ENCODE measurements at regions not wholly inside any gene's neighbourhood (a gene's known extent, or its start where the extent isn't known, plus 50 kb on each side); places are given as distances from the start of the nearest gene placed in this dataset.
"Not testable (repeated sequence)": the region's sequence is repeated elsewhere in the genome, so short reads cannot be mapped to it uniquely, and the experiment has no call there.

DNA sequence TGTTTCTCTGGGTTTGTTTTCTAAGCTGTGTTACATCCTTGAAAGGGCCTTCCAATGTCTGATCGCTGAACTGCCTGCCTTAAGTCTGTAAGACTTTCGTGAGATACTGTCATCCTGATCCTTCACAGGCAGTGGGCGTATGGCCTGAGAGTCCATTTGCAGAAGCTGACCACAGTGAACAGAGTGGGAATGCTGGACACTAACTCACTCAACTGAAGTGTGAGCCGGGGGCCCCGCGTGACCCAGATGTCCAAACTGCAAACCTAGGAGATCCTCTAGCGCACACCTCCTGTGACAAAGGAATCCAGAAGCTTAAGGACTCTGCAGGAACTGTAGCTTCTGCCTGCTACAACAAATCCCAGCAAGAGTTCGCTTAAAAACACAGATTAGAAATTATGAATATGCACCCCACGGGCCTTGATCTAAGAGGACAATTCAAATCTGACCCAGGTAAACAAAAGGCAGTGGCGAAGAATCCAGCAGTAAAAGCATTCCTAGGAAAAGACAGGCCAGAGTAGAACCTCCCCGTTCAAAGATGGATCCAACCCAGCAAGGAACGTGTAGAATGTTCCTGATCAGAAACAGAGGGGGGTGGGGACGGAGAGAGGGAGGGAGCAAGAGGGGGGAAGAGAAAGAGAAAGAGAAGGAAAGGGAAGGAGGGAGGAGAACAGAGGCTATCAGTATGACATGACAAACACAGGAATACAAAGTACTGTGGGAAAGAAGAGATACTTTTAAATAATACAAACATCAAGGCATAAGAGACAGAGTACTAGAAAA is 135.0 kb upstream of the AFDN start:
- no peak overlapping the region for H3K4me3 ChIP-seq (replicated peaks; ENCODE audit: low read depth, low read length)
- TF ChIP-seq, protein P1, sequence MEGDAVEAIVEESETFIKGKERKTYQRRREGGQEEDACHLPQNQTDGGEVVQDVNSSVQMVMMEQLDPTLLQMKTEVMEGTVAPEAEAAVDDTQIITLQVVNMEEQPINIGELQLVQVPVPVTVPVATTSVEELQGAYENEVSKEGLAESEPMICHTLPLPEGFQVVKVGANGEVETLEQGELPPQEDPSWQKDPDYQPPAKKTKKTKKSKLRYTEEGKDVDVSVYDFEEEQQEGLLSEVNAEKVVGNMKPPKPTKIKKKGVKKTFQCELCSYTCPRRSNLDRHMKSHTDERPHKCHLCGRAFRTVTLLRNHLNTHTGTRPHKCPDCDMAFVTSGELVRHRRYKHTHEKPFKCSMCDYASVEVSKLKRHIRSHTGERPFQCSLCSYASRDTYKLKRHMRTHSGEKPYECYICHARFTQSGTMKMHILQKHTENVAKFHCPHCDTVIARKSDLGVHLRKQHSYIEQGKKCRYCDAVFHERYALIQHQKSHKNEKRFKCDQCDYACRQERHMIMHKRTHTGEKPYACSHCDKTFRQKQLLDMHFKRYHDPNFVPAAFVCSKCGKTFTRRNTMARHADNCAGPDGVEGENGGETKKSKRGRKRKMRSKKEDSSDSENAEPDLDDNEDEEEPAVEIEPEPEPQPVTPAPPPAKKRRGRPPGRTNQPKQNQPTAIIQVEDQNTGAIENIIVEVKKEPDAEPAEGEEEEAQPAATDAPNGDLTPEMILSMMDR (IDR thresholded peaks at IDR 0.05; ENCODE audit: low read length, missing control alignments), result no peak
- DNase-seq (ENCODE audit: low read depth), result no peak

DNA sequence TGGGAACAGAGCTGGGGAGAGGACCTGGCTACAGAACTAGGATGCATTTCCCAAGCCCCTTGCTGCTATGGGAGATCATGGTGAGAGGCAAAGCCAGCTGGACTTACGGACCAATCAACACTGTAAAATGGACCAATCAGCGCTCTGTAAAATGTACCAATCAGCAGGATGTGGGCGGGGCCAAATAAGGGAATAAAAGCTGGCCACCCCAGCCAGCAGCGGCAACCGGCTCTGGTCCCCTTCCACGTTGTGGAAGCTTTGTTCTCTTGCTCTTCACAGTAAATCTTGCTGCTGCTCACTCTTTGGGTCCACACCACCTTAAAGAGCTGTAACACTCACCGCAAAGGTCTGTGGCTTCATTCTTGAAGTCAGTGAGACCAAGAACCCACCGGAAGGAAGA is 133.2 kb upstream of the AFDN start:
- H3K4me3 ChIP-seq (replicated peaks; ENCODE audit: low read depth, low read length); DNase-seq (ENCODE audit: low read depth): not testable (repeated sequence)

DNA sequence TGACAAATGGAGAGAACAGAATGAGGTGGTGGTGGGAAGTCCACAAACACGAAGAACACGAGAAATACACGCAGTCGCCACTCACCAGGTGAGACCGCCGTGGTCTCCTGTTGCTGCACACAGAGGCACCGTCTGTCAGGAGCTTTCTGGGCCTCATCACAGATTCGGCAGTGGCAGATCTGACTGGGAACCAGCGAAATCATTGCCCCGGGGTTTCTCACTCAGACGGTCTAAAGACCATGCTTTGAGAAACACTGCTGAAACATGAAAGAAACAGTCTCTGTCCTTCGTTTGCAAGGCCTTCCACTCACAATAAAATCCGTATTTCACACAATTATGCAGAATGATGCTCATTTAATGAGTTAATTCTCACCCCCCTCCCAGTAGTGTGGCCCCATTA is 130.9 kb upstream of the AFDN start:
- no peak for DNase-seq (ENCODE audit: low read depth)
- H3K4me3 ChIP-seq (replicated peaks; ENCODE audit: low read depth, low read length), result no peak overlapping the region
- TF ChIP-seq, protein P1 (IDR thresholded peaks at IDR 0.05; ENCODE audit: low read length, missing control alignments), result no peak

DNA sequence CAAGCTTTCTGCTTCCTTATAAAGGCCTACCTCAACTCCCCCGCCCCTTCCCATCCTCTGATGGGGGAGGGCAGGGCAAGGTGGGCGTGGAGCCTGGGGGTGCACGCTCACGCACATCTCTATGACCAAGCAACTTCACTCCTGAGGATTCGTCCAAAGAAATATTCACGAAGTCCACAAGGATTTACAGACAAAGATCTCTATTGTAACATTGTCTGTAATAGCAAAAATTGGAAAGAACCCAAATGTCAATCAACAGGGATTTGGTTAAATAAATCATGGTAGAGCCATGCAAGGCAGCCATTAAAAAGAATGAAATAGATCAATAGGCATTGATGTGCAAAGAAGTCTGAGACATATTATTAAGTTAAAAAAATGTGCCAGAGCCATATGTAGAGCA is 130.4 kb upstream of the AFDN start:
- TF ChIP-seq, protein P1 (IDR thresholded peaks at IDR 0.05; ENCODE audit: low read length, missing control alignments), result no peak
- H3K4me3 ChIP-seq (replicated peaks; ENCODE audit: low read depth, low read length), result no peak overlapping the region
- DNase-seq (ENCODE audit: low read depth), result no peak

DNA sequence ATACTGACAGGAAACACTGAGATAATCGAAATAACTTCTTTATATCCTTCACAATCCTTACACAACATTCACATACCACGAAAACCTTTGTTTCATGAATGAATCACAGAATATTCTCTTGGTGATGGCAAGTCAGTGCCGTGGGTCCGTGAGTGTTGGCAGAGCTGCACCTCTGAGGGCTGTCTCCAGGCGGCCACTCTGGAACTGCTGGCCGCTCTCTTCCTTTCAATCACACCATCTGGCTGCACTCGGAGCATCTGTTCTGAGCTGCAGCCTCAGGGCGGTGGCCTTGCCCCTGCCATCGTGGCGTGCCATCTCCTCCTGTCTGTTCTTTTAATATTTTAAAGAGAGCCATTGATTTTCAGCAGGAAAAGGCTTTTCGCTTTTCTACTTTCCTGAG is 129.4 kb upstream of the AFDN start:
- TF ChIP-seq, protein P1 (IDR thresholded peaks at IDR 0.05; ENCODE audit: low read length, missing control alignments), result peak; percentile 24

DNA sequence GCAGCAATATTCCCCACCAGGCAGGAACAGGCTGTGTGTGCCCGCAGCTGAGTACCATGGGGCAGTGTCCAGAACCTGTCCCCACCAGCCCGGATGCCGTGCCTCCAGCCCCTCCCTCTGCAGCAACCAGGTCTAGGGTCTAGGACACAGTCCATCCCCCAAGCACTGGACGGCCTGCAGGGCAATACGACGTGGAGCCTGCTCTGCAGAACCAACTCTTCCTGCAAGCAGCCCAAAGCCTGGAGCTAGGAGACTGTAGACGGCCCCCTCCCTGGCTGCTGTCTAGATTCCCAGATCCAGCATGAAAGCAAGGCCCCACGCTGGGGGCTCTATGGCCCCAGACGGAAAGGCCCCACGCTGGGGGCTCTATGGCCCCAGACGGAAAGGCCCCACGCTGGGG is 128.2 kb upstream of the AFDN start:
- H3K4me3 ChIP-seq (replicated peaks; ENCODE audit: low read depth, low read length), result no peak overlapping the region
- no peak for DNase-seq (ENCODE audit: low read depth)
- TF ChIP-seq, protein P1 (IDR thresholded peaks at IDR 0.05; ENCODE audit: low read length, missing control alignments), result no peak

More for the DNA sequence above, 129.4 kb upstream of the AFDN start:
- no peak overlapping the region for H3K4me3 ChIP-seq (replicated peaks; ENCODE audit: low read depth, low read length)
- DNase-seq (ENCODE audit: low read depth), result peak; percentile 75

DNA sequence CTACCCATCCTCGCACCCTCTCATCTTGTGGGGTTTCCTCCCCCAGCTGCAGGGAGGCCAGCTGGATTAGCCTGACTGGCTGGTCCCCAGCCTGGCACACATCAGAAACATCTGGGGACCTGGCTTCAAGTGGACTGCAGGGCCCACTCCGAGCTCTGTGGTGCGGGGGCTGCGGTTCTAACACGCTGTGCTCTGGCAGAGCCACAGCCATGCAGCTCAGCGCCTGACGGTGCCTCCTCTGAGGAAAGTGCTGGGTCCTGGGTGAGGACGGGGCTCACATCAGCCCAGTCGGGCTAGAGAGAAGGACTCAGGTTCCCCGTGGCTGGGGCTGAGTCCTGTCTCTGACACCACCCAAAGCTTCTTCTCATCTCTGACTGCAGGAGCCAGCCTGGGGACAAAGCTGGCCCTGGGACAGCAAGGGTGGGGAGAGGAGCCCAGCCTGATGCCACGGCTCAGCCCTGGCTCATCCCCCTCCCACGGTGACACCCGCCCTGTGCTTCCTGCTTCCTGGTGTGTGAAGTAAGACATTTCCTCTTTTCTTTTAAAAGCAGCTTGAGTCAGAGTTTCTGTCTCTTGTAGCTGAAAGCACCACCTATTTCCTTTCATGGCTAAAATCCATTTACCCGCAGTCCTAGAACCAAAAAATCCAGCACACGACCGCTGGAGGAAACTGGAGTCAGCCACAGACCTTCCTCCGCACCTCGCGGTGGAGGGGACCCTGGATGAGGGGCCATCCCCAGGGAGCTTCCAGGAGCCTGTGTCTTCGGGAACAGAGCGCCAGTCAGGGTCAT is 127.4 kb upstream of the AFDN start:
- H3K4me3 ChIP-seq (replicated peaks; ENCODE audit: low read depth, low read length), result peak overlapping the region; percentile 28
- DNase-seq (ENCODE audit: low read depth), result peak; percentile 76
- TF ChIP-seq, protein P1 (IDR thresholded peaks at IDR 0.05; ENCODE audit: low read length, missing control alignments), result no peak

Data from fibroblast of pulmonary artery (primary cell).